Gastrocnemius medialis (tissue), 4 donors: ENCODE measurements at regions not wholly inside any gene's neighbourhood (a gene's known extent, or its start where the extent isn't known, plus 50 kb on each side); places are given as distances from the start of the nearest gene placed in this dataset.

Experiments used
- CTCF ChIP-seq, 5 experiments: fragments of 450-650 bp in 3 of 5; fragments of 200-600 bp in 2 of 5; sonication (generic) in 2 of 5; IDR thresholded peaks in 4 of 5; conservative IDR thresholded peaks in 1 of 5; 1 replicate in 4 of 5; 2 replicates in 1 of 5; pipeline ENCODE4 v1.5.1; 2016 to 2019; ENCODE audit warnings: antibody characterized with exemption in 5 of 5, mild to moderate bottlenecking in 3 of 5, moderate library complexity in 3 of 5
- POLR2A ChIP-seq, 2 donors: fragments of 450-650 bp; IDR thresholded peaks; one replicate each; pipeline ENCODE4 v1.6.1; 2017; ENCODE audit warnings: antibody characterized with exemption in 2 of 2, mild to moderate bottlenecking in 2 of 2, moderate library complexity in 2 of 2

DNA sequence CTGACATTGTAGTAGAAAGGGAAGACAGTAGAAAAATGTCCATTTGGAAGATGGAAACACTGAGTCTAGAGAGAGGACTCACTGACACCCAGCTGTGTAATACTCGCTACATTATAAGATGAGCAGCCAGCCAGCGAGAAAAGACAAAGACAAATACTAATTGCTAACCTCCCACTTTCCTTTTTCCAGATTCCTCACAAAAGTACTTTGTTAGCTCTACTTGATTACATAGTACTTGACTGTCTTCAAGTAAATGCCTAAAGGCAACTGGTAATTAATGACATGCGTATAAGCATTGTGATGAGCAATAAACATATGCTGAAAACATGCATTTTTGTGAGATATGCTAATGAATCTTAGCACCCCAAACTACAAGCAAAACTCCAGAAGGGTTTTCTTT lies 363.1 kb downstream of the GPAM start:
- TF ChIP-seq POLR2A (IDR thresholded peaks at IDR 0.05) (no peak), CTCF (IDR thresholded peaks at IDR 0.05 in 4 of 5, conservative IDR thresholded peaks at IDR 0.05 in 1 of 5) (no peak)
